ENCODE measurements at regions not wholly inside any gene's neighbourhood (a gene's known extent, or its start where the extent isn't known, plus 50 kb on each side); places are given as distances from the start of the nearest gene placed in this dataset.

- TF ChIP-seq CTCF (IDR thresholded peaks at IDR 0.05; ENCODE audit: insufficient read depth, low read length, poor library complexity, severe bottlenecking) = no peak
- no peak for TF ChIP-seq EZH2phosphoT487 (conservative IDR thresholded peaks at IDR 0.05; ENCODE audit: low read length)
Observed at GRCh38 chr2:16615246-16615645, 50.4 kb downstream of the CYRIA start.
